ENCODE measurements at regions not wholly inside any gene's neighbourhood (a gene's known extent, or its start where the extent isn't known, plus 50 kb on each side); places are given as distances from the start of the nearest gene placed in this dataset.

- Histone ChIP-seq H3K27me3 (ENCODE audit: control insufficient read depth, low read length) (no peaks in the 10 kb centered on the region), H3K4me1 (ENCODE audit: control insufficient read depth, low read length) (no peaks in the 10 kb centered on the region), H3K4me2 (ENCODE audit: low read length) (no peak overlapping the region), H3K4me3 (ENCODE audit: low read length) (no peak overlapping the region), H3K27ac (ENCODE audit: low read depth, low read length) (no peak overlapping the region), H3K36me3 (ENCODE audit: control insufficient read depth, low read length) (no peaks in the 10 kb centered on the region), H4K20me1 (ENCODE audit: control insufficient read depth, insufficient read depth, low read depth, low read length) (no peaks in the 10 kb centered on the region), H3K9me2 (replicated peaks; ENCODE audit: control insufficient read depth, low read length) (no peaks in the 10 kb centered on the region), H3K9me3 (ENCODE audit: control insufficient read depth, insufficient read depth, low read length) (no peaks in the 10 kb centered on the region), H3K79me2 (ENCODE audit: control insufficient read depth, low read length) (no peaks in the 10 kb centered on the region), H3F3A (ENCODE audit: control insufficient read depth, insufficient read depth) (no peaks in the 10 kb centered on the region)
- no peak for TF ChIP-seq CTCF (IDR thresholded peaks at IDR 0.05; ENCODE audit: low read depth, low read length, poor library complexity, severe bottlenecking)
- no peak for TF ChIP-seq EZH2phosphoT487 (IDR thresholded peaks at IDR 0.05; ENCODE audit: borderline replicate concordance, low read length)
These were observed 326.7 kb upstream of the NCAM1 start for GRCh38 chr11:112634551-112634950.

- no peaks in the 10 kb centered on the region for H3K36me3 ChIP-seq (ENCODE audit: control insufficient read depth, low read length)
- no peaks in the 10 kb centered on the region for H3K4me1 ChIP-seq (ENCODE audit: control insufficient read depth, low read length)
- H3F3A ChIP-seq (ENCODE audit: control insufficient read depth, insufficient read depth), result no peaks in the 10 kb centered on the region
- no peak overlapping the region for H3K4me3 ChIP-seq (ENCODE audit: low read length)
- H3K27ac ChIP-seq (ENCODE audit: low read depth, low read length), result no peak overlapping the region
- H3K9me3 ChIP-seq (ENCODE audit: control insufficient read depth, insufficient read depth, low read length), result no peaks in the 10 kb centered on the region
- H3K9me2 ChIP-seq (replicated peaks; ENCODE audit: control insufficient read depth, low read length), result no peaks in the 10 kb centered on the region
- H3K4me2 ChIP-seq (ENCODE audit: low read length), result no peak overlapping the region
- H3K27me3 ChIP-seq (ENCODE audit: control insufficient read depth, low read length), result no peaks in the 10 kb centered on the region
- no peaks in the 10 kb centered on the region for H4K20me1 ChIP-seq (ENCODE audit: control insufficient read depth, insufficient read depth, low read depth, low read length)
- TF ChIP-seq CTCF (IDR thresholded peaks at IDR 0.05; ENCODE audit: low read depth, low read length, poor library complexity, severe bottlenecking) (no peak), EZH2phosphoT487 (IDR thresholded peaks at IDR 0.05; ENCODE audit: borderline replicate concordance, low read length) (no peak)
- no peaks in the 10 kb centered on the region for H3K79me2 ChIP-seq (ENCODE audit: control insufficient read depth, low read length)
These were observed 326.1 kb upstream of the NCAM1 start for GRCh38 chr11:112634995-112635737.

GRCh38 chr11:112637076-112637475, 324.1 kb upstream of the NCAM1 start:
- Histone ChIP-seq H3K4me3 (ENCODE audit: low read length) (no peak overlapping the region), H3K4me2 (ENCODE audit: low read length) (no peak overlapping the region), H3K9me2 (replicated peaks; ENCODE audit: control insufficient read depth, low read length) (no peaks in the 10 kb centered on the region), H3K27me3 (ENCODE audit: control insufficient read depth, low read length) (no peaks in the 10 kb centered on the region), H3F3A (ENCODE audit: control insufficient read depth, insufficient read depth) (no peaks in the 10 kb centered on the region), H3K9me3 (ENCODE audit: control insufficient read depth, insufficient read depth, low read length) (no peaks in the 10 kb centered on the region), H3K4me1 (ENCODE audit: control insufficient read depth, low read length) (no peaks in the 10 kb centered on the region), H3K79me2 (ENCODE audit: control insufficient read depth, low read length) (no peaks in the 10 kb centered on the region), H4K20me1 (ENCODE audit: control insufficient read depth, insufficient read depth, low read depth, low read length) (no peaks in the 10 kb centered on the region), H3K36me3 (ENCODE audit: control insufficient read depth, low read length) (no peaks in the 10 kb centered on the region), H3K27ac (ENCODE audit: low read depth, low read length) (no peak overlapping the region)
- TF ChIP-seq EZH2phosphoT487 (IDR thresholded peaks at IDR 0.05; ENCODE audit: borderline replicate concordance, low read length), result no peak
- TF ChIP-seq CTCF (IDR thresholded peaks at IDR 0.05; ENCODE audit: low read depth, low read length, poor library complexity, severe bottlenecking), result no peak

All from DOHH2 (cell line).